ENCODE measurements at regions not wholly inside any gene's neighbourhood (a gene's known extent, or its start where the extent isn't known, plus 50 kb on each side); places are given as distances from the start of the nearest gene placed in this dataset.

- Histone ChIP-seq H3K27ac (no peak overlapping the region), H3K4me1 (no peaks in the 10 kb centered on the region), H3K4me3 (no peak overlapping the region), H3K36me3 (no peaks in the 10 kb centered on the region), H3K27me3 (no peaks in the 10 kb centered on the region), H3K9me3 (no peaks in the 10 kb centered on the region)
- TF ChIP-seq, protein P1, sequence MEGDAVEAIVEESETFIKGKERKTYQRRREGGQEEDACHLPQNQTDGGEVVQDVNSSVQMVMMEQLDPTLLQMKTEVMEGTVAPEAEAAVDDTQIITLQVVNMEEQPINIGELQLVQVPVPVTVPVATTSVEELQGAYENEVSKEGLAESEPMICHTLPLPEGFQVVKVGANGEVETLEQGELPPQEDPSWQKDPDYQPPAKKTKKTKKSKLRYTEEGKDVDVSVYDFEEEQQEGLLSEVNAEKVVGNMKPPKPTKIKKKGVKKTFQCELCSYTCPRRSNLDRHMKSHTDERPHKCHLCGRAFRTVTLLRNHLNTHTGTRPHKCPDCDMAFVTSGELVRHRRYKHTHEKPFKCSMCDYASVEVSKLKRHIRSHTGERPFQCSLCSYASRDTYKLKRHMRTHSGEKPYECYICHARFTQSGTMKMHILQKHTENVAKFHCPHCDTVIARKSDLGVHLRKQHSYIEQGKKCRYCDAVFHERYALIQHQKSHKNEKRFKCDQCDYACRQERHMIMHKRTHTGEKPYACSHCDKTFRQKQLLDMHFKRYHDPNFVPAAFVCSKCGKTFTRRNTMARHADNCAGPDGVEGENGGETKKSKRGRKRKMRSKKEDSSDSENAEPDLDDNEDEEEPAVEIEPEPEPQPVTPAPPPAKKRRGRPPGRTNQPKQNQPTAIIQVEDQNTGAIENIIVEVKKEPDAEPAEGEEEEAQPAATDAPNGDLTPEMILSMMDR (IDR thresholded peaks at IDR 0.05): no peak
- DNase-seq (no peak), ATAC-seq (no peak)
- intact Hi-C loops (cut with DNase I): no loop called here
Observed at GRCh38 chr2:224158061-224158460, 119.0 kb upstream of the SERPINE2 start.

GRCh38 chr2:224157655-224158054 lies 118.6 kb upstream of the SERPINE2 start:
- intact Hi-C loops (cut with DNase I): no loop called here
- ATAC-seq (no peak), DNase-seq (peak in 1 of 4 donors; percentile 20)
- no peak overlapping the region for H3K4me3 ChIP-seq
- H3K27me3 ChIP-seq: no peaks in the 10 kb centered on the region
- H3K27ac ChIP-seq: no peak overlapping the region
- TF ChIP-seq, protein P1 (IDR thresholded peaks at IDR 0.05): no peak
- no peaks in the 10 kb centered on the region for H3K4me1 ChIP-seq
- no peaks in the 10 kb centered on the region for H3K36me3 ChIP-seq
- no peaks in the 10 kb centered on the region for H3K9me3 ChIP-seq

DNA sequence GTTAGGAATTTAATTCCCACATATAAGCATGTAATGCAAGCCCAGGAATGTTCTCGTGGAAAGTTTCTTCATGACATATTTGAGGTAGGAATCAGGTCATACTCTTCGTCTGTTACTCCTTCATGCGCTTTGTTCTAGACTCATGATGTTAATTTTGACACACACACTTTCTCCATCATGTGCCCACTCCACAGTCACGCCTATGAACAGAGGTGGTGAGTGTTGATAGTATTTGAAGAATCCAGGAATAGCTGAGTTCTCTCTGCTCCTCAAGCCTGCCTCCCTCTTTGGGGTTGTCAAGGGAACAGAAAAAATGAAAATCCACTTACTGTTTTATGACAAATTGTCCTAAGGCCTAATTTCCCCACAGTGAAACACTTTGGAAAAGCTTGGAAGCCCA lies 117.3 kb upstream of the SERPINE2 start:
- ATAC-seq (no peak), DNase-seq (no peak)
- Histone ChIP-seq H3K27ac (no peak overlapping the region), H3K4me3 (no peak overlapping the region), H3K4me1 (no peaks in the 10 kb centered on the region), H3K9me3 (no peaks in the 10 kb centered on the region), H3K27me3 (no peaks in the 10 kb centered on the region), H3K36me3 (no peaks in the 10 kb centered on the region)
- intact Hi-C loops (cut with DNase I): no loop called here
- TF ChIP-seq, protein P1 (IDR thresholded peaks at IDR 0.05): no peak

DNA sequence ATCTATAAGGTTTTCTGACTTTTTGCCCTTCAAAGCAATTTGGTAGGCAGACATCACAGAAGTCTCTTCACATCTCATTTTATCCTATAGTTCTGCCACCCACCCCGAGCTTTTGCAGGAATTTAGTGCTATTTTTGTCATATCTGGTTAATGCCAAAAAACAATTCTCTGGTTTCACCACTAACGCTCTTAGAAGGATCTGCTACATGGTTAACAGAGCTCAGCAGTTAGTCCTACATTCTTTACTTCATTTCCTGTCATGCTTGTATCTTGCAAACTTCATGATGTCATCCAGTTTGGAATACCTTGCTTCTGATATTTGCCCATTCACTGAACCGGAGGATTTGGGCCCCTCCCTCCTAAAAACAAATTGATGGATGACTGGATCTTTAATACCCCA lies 116.8 kb upstream of the SERPINE2 start:
- Histone ChIP-seq H3K9me3 (no peaks in the 10 kb centered on the region), H3K4me3 (no peak overlapping the region), H3K4me1 (no peaks in the 10 kb centered on the region), H3K27me3 (no peaks in the 10 kb centered on the region), H3K27ac (no peak overlapping the region), H3K36me3 (no peaks in the 10 kb centered on the region)
- intact Hi-C loops (cut with DNase I): no loop called here
- TF ChIP-seq, protein P1 (IDR thresholded peaks at IDR 0.05): no peak
- no peak for DNase-seq
- ATAC-seq: no peak

DNA sequence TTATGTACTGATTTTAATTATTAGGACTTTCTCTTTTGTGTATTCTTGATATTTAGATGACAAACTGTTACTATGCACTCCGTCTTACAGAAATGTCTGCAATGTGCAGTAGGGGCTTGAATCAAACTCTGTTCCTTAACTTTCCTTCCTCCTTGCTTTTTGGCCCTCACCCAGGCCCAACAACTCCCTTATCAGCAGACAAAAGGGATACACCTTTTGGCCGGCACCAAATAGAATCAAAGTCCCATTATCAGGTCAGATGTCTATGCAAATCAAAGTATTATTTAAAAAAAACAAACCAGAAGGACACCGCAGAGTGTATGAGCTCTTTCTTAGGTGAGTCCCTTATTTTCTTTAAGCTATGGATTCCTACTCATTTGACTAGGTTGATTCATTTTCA lies 116.3 kb upstream of the SERPINE2 start:
- Histone ChIP-seq H3K36me3 (no peaks in the 10 kb centered on the region), H3K9me3 (no peaks in the 10 kb centered on the region), H3K27me3 (no peaks in the 10 kb centered on the region), H3K4me1 (no peaks in the 10 kb centered on the region), H3K4me3 (no peak overlapping the region), H3K27ac (no peak overlapping the region)
- ATAC-seq (no peak), DNase-seq (no peak)
- TF ChIP-seq, protein P1 (IDR thresholded peaks at IDR 0.05): no peak
- intact Hi-C loops (cut with DNase I): no loop called here
